Keratinocyte (primary cell): ENCODE measurements at regions not wholly inside any gene's neighbourhood (a gene's known extent, or its start where the extent isn't known, plus 50 kb on each side); places are given as distances from the start of the nearest gene placed in this dataset.

Source experiments
- DNase-seq: peaks from one replicate; pipeline ENCODE4 v3.0.0-alpha.2; 2011; ENCODE audit warnings: low read depth, missing footprints, low spot score
- FAIRE-seq: peaks from 2 replicates; lab custom pipeline; 2011; peaks lifted over from hg19 to GRCh38; lab: Jason Lieb, UNC
- H2AFZ ChIP-seq: 2 replicates; pipeline ENCODE4 v1.6.0; 2012; ENCODE audit warnings: low read length, control low read depth, inconsistent platforms; ENCODE audit not compliant: control insufficient read depth
- H3K27ac ChIP-seq: 2 replicates; pipeline ENCODE4 v1.5.1; 2011; ENCODE audit warnings: low read length; ENCODE audit not compliant: control insufficient read depth, insufficient read depth
- H3K27me3 ChIP-seq: 3 replicates; pipeline ENCODE4 v1.6.0; 2011; ENCODE audit warnings: low read length; ENCODE audit not compliant: control insufficient read depth, insufficient read depth; ENCODE audit errors: extremely low read depth
- H3K36me3 ChIP-seq, 2 experiments: 2 replicates in 1 of 2; 3 replicates in 1 of 2; pipeline ENCODE4 v1.5.1; 2011; ENCODE audit warnings: low read length in 2 of 2, mild to moderate bottlenecking in 1 of 2; ENCODE audit not compliant: control insufficient read depth in 2 of 2, insufficient read depth in 2 of 2; ENCODE audit errors: extremely low read depth in 1 of 2
- H3K4me1 ChIP-seq: 3 replicates; pipeline ENCODE4 v1.5.1; 2011; ENCODE audit warnings: low read length; ENCODE audit not compliant: control insufficient read depth, insufficient read depth; ENCODE audit errors: extremely low read depth
- H3K4me2 ChIP-seq: 3 replicates; pipeline ENCODE4 v1.6.0; 2011; ENCODE audit warnings: low read depth, low read length; ENCODE audit not compliant: control insufficient read depth, insufficient read depth; ENCODE audit errors: extremely low read depth
- H3K4me3 ChIP-seq, 3 experiments: fragments of 200-600 bp in 1 of 3; sonication (generic) in 1 of 3; 2 replicates in 2 of 3; 3 replicates in 1 of 3; pipeline ENCODE4 v1.5.1; 2011 to 2016; ENCODE audit warnings: low read length in 3 of 3, mild to moderate bottlenecking in 3 of 3, control low read depth in 2 of 3, inconsistent platforms in 1 of 3, low read depth in 1 of 3, mixed read lengths in 1 of 3, mixed run types in 1 of 3, moderate library complexity in 1 of 3; ENCODE audit not compliant: control insufficient read depth in 2 of 3, insufficient read depth in 2 of 3; ENCODE audit errors: extremely low read depth in 1 of 3
- H3K79me2 ChIP-seq: 2 replicates; pipeline ENCODE4 v1.6.0; 2012; ENCODE audit warnings: low read length; ENCODE audit not compliant: control insufficient read depth, insufficient read depth
- H3K9ac ChIP-seq: 3 replicates; pipeline ENCODE4 v1.6.0; 2011; ENCODE audit warnings: low read length; ENCODE audit not compliant: control insufficient read depth, insufficient read depth; ENCODE audit errors: extremely low read depth
- H3K9me1 ChIP-seq: 3 replicates; pipeline ENCODE4 v1.6.0; 2011; ENCODE audit warnings: low read length; ENCODE audit not compliant: control insufficient read depth, insufficient read depth; ENCODE audit errors: extremely low read depth
- H3K9me3 ChIP-seq: 2 replicates; pipeline ENCODE4 v1.5.1; 2012; ENCODE audit warnings: low read depth, low read length; ENCODE audit not compliant: control insufficient read depth
- H4K20me1 ChIP-seq: 3 replicates; pipeline ENCODE4 v1.6.0; 2011; ENCODE audit warnings: low read length; ENCODE audit not compliant: control insufficient read depth, insufficient read depth; ENCODE audit errors: extremely low read depth
- EZH2 ChIP-seq: IDR thresholded peaks from one replicate; pipeline ENCODE4 v1.6.1; 2012; ENCODE audit warnings: inconsistent platforms, mild to moderate bottlenecking, low read length, moderate library complexity
- dilution Hi-C: fragments of 300-500 bp; cut with MboI; formaldehyde crosslinking; loops from one replicate; pipeline ENCODE4 v1.7.0; 2020; ENCODE audit warnings: low sequenced_read_pairs; ENCODE audit not compliant: extremely low pct_ligation_motif_present
- TF ChIP-seq, protein P1 (sequence below), 3 experiments: IDR thresholded peaks in 1 of 3; conservative IDR thresholded peaks in 1 of 3; optimal IDR thresholded peaks in 1 of 3; 2 replicates in 2 of 3; 3 replicates in 1 of 3; pipeline versions ENCODE3 to v1.5.1; 2011; ENCODE audit warnings: low read length in 3 of 3, mild to moderate bottlenecking in 3 of 3, moderate library complexity in 2 of 3, control low read depth in 1 of 3, inconsistent platforms in 1 of 3; ENCODE audit not compliant: insufficient read depth in 2 of 3; ENCODE audit errors: extremely low read depth in 1 of 3

DNA sequence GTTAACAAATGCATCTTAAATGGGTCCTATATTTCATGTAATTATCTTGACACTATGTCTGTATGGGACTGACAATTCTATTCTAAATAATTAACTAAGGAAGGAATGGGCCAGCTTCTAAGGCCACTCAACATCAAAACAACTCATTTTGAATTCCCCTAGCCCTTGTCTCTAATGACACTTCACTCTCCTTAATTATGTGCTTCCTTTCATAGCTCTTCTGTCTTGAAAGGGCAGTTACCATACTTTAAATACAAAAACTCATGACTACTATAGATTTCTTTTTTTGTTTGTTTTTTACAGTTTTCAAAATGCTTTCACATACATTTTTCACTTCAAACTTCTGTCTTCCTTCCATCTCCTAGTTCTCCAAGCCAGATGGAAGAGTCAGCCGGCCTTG, 126.1 kb upstream of the CHODL start:
- Histone ChIP-seq H3K27ac (no peak overlapping the region), H3K27me3 (no peaks in the 10 kb centered on the region), H2AFZ (no peak overlapping the region), H4K20me1 (no peaks in the 10 kb centered on the region), H3K36me3 (no peaks in the 10 kb centered on the region), H3K9me1 (no peaks in the 10 kb centered on the region), H3K9me3 (no peaks in the 10 kb centered on the region), H3K9ac (no peak overlapping the region), H3K79me2 (no peaks in the 10 kb centered on the region), H3K4me3 (no peak overlapping the region), H3K4me1 (no peaks in the 10 kb centered on the region), H3K4me2 (no peak overlapping the region)
- TF ChIP-seq, protein P1, sequence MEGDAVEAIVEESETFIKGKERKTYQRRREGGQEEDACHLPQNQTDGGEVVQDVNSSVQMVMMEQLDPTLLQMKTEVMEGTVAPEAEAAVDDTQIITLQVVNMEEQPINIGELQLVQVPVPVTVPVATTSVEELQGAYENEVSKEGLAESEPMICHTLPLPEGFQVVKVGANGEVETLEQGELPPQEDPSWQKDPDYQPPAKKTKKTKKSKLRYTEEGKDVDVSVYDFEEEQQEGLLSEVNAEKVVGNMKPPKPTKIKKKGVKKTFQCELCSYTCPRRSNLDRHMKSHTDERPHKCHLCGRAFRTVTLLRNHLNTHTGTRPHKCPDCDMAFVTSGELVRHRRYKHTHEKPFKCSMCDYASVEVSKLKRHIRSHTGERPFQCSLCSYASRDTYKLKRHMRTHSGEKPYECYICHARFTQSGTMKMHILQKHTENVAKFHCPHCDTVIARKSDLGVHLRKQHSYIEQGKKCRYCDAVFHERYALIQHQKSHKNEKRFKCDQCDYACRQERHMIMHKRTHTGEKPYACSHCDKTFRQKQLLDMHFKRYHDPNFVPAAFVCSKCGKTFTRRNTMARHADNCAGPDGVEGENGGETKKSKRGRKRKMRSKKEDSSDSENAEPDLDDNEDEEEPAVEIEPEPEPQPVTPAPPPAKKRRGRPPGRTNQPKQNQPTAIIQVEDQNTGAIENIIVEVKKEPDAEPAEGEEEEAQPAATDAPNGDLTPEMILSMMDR (optimal IDR thresholded peaks at IDR 0.05 in 1 of 3, IDR thresholded peaks at IDR 0.05 in 1 of 3, conservative IDR thresholded peaks at IDR 0.05 in 1 of 3; ENCODE audit: extremely low read depth in 1 of 3, insufficient read depth in 2 of 3, low read length in 3 of 3), result no peak
- no peak for TF ChIP-seq EZH2
- DNase-seq (no peak), FAIRE-seq (no peak)
- dilution Hi-C loops, result no loop called here

DNA sequence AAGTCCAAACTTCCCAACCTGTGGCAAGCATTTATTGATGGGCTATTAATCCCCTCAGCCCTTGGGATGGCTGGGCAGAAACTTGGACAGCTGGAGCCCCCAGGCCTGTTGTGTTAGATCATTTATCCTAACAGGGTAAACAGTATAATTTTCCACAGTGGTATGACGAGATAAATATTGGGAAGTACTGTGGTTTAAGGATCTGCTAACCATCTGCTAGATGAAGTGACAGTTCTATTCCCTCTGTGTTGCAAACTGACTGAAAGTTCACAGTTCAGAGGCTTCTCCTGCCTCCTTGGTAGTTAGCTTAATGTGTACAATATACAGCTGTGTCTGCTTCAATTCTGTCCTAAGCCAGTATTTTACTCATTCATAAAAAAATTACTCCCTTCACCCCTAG, 127.5 kb upstream of the CHODL start:
- no peak for DNase-seq
- no peak for FAIRE-seq
- Histone ChIP-seq H4K20me1 (no peaks in the 10 kb centered on the region), H2AFZ (no peak overlapping the region), H3K79me2 (no peaks in the 10 kb centered on the region), H3K4me2 (no peak overlapping the region), H3K27ac (no peak overlapping the region), H3K4me3 (no peak overlapping the region), H3K27me3 (no peaks in the 10 kb centered on the region), H3K9me1 (no peaks in the 10 kb centered on the region), H3K4me1 (no peaks in the 10 kb centered on the region), H3K36me3 (no peaks in the 10 kb centered on the region), H3K9me3 (no peaks in the 10 kb centered on the region), H3K9ac (no peak overlapping the region)
- no peak for TF ChIP-seq EZH2
- TF ChIP-seq, protein P1 (optimal IDR thresholded peaks at IDR 0.05 in 1 of 3, IDR thresholded peaks at IDR 0.05 in 1 of 3, conservative IDR thresholded peaks at IDR 0.05 in 1 of 3; ENCODE audit: extremely low read depth in 1 of 3, insufficient read depth in 2 of 3, low read length in 3 of 3), result no peak
- dilution Hi-C loops, result no loop called here
